Smooth muscle cell (in vitro differentiated cells): ENCODE measurements at regions not wholly inside any gene's neighbourhood (a gene's known extent, or its start where the extent isn't known, plus 50 kb on each side); places are given as distances from the start of the nearest gene placed in this dataset.

Source experiments
- DNase-seq: peaks from one replicate; lab custom pipeline; 2025; ENCODE audit not compliant: unreplicated experiment; lab: John Stamatoyannopoulos, UW
- H2AFZ ChIP-seq: fragments of 200-600 bp; sonication (generic); 2 replicates; pipeline ENCODE4 v1.6.0; 2016; ENCODE audit warnings: antibody characterized with exemption, low read depth, mild to moderate bottlenecking
- H3F3A ChIP-seq: fragments of 200-600 bp; sonication (generic); 2 replicates; pipeline ENCODE4 v1.6.0; 2017; ENCODE audit warnings: antibody characterized with exemption, low read depth
- H3K27ac ChIP-seq: fragments of 200-600 bp; sonication (generic); 2 replicates; pipeline ENCODE4 v1.5.1; 2016; ENCODE audit warnings: low read depth, mild to moderate bottlenecking
- H3K27me3 ChIP-seq: fragments of 200-600 bp; sonication (generic); 2 replicates; pipeline ENCODE4 v1.6.1; 2016; ENCODE audit warnings: low read depth, mild to moderate bottlenecking
- H3K36me3 ChIP-seq: fragments of 200-600 bp; sonication (generic); 2 replicates; pipeline ENCODE4 v1.5.1; 2016; ENCODE audit warnings: low read depth
- H3K4me1 ChIP-seq: fragments of 200-600 bp; sonication (generic); 2 replicates; pipeline ENCODE4 v1.5.1; 2016; ENCODE audit warnings: low read depth
- H3K4me2 ChIP-seq: fragments of 200-600 bp; sonication (generic); 2 replicates; pipeline ENCODE4 v1.6.0; 2016; ENCODE audit warnings: mild to moderate bottlenecking
- H3K4me3 ChIP-seq: fragments of 200-600 bp; sonication (generic); 2 replicates; pipeline ENCODE4 v1.5.1; 2016; ENCODE audit warnings: mild to moderate bottlenecking
- H3K79me2 ChIP-seq: fragments of 200-600 bp; sonication (generic); 2 replicates; pipeline ENCODE4 v1.6.0; 2016; ENCODE audit warnings: low read depth, mild to moderate bottlenecking
- H3K9ac ChIP-seq: fragments of 200-600 bp; sonication (generic); 2 replicates; pipeline ENCODE4 v1.6.0; 2016; ENCODE audit warnings: low read depth
- H3K9me3 ChIP-seq: fragments of 200-600 bp; sonication (generic); replicated peaks from 2 replicates; pipeline ENCODE4 v1.5.1; 2016; ENCODE audit warnings: low read depth
- H4K20me1 ChIP-seq: fragments of 200-600 bp; sonication (generic); 2 replicates; pipeline ENCODE4 v1.6.0; 2016; ENCODE audit warnings: low read depth
- WGBS: methylation state at CpG from one replicate; pipeline ENCODE4 v1.1.7; 2016; ENCODE audit warnings: low lambda C conversion rate; 5-methylcytosine and 5-hydroxymethylcytosine counted together
- TF ChIP-seq, protein P1 (sequence below): fragments of 200-600 bp; sonication (generic); IDR thresholded peaks from 2 replicates; pipeline ENCODE4 v1.5.1; 2017; ENCODE audit warnings: borderline replicate concordance, mild to moderate bottlenecking, antibody characterized with exemption; ENCODE audit not compliant: insufficient read depth, poor library complexity, severe bottlenecking

GRCh38 chr7:15932318-15932717 lies 245.8 kb upstream of the MEOX2 start:
- H2AFZ ChIP-seq: no peak overlapping the region
- no peaks in the 10 kb centered on the region for H3K4me1 ChIP-seq
- H3K4me2 ChIP-seq: no peak overlapping the region
- no peaks in the 10 kb centered on the region for H4K20me1 ChIP-seq
- no peak for DNase-seq
- H3F3A ChIP-seq: no peaks in the 10 kb centered on the region
- no peaks in the 10 kb centered on the region for H3K36me3 ChIP-seq
- H3K9me3 ChIP-seq: no peaks in the 10 kb centered on the region
- no peaks in the 10 kb centered on the region for H3K27me3 ChIP-seq
- TF ChIP-seq, protein P1, sequence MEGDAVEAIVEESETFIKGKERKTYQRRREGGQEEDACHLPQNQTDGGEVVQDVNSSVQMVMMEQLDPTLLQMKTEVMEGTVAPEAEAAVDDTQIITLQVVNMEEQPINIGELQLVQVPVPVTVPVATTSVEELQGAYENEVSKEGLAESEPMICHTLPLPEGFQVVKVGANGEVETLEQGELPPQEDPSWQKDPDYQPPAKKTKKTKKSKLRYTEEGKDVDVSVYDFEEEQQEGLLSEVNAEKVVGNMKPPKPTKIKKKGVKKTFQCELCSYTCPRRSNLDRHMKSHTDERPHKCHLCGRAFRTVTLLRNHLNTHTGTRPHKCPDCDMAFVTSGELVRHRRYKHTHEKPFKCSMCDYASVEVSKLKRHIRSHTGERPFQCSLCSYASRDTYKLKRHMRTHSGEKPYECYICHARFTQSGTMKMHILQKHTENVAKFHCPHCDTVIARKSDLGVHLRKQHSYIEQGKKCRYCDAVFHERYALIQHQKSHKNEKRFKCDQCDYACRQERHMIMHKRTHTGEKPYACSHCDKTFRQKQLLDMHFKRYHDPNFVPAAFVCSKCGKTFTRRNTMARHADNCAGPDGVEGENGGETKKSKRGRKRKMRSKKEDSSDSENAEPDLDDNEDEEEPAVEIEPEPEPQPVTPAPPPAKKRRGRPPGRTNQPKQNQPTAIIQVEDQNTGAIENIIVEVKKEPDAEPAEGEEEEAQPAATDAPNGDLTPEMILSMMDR: no peak
- no peak overlapping the region for H3K9ac ChIP-seq
- 67% methylated on average over 1 of the region's 1 CpG for WGBS
- H3K79me2 ChIP-seq: no peaks in the 10 kb centered on the region
- H3K27ac ChIP-seq: no peak overlapping the region
- H3K4me3 ChIP-seq: no peak overlapping the region

GRCh38 chr7:15929411-15929810 lies 242.9 kb upstream of the MEOX2 start:
- Histone ChIP-seq H3K9me3 (no peaks in the 10 kb centered on the region), H3K36me3 (no peaks in the 10 kb centered on the region), H3K4me1 (no peaks in the 10 kb centered on the region), H3K27ac (no peak overlapping the region), H4K20me1 (no peaks in the 10 kb centered on the region), H3K4me2 (no peak overlapping the region), H3K9ac (no peak overlapping the region), H2AFZ (no peak overlapping the region), H3K79me2 (no peaks in the 10 kb centered on the region), H3F3A (no peaks in the 10 kb centered on the region), H3K27me3 (no peaks in the 10 kb centered on the region), H3K4me3 (no peak overlapping the region)
- TF ChIP-seq, protein P1: no peak
- DNase-seq: no peak
- 20% methylated on average over 1 of the region's 1 CpG for WGBS

- Histone ChIP-seq H3K9me3 (no peaks in the 10 kb centered on the region), H3K36me3 (no peaks in the 10 kb centered on the region), H2AFZ (no peak overlapping the region), H3K27me3 (no peaks in the 10 kb centered on the region), H3K4me3 (no peak overlapping the region), H4K20me1 (no peaks in the 10 kb centered on the region), H3F3A (no peaks in the 10 kb centered on the region), H3K4me1 (no peaks in the 10 kb centered on the region), H3K4me2 (no peak overlapping the region), H3K27ac (no peak overlapping the region), H3K79me2 (no peaks in the 10 kb centered on the region), H3K9ac (no peak overlapping the region)
- TF ChIP-seq, protein P1: no peak
- 85% methylated on average over 1 of the region's 1 CpG for WGBS
- DNase-seq: no peak
These were observed 239.1 kb upstream of the MEOX2 start for GRCh38 chr7:15925608-15926007.

DNA sequence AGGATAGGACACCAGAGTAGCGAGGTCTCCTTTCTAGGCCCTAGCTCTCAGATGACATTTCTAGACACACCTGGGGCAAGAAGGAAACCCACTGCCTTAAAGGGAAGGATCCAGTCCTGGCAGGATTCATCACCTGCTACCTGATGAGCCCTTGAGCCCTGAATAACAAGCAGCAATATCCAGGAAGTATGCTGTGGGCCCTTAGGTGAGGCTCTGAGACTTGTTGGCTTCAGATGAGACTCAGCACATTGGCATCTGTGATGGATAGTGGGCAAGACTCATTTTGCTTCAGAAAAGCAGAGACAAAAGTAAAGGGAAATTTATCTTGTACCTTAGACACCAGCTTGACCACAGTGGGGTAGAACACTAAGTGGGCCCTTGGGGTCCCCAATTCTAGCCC lies 238.4 kb upstream of the MEOX2 start:
- 100% methylated on average over 1 of the region's 1 CpG for WGBS
- TF ChIP-seq, protein P1: no peak
- H3K4me1 ChIP-seq: no peaks in the 10 kb centered on the region
- H3F3A ChIP-seq: no peaks in the 10 kb centered on the region
- H3K4me2 ChIP-seq: no peak overlapping the region
- H4K20me1 ChIP-seq: no peaks in the 10 kb centered on the region
- no peak overlapping the region for H2AFZ ChIP-seq
- H3K4me3 ChIP-seq: no peak overlapping the region
- H3K27me3 ChIP-seq: no peaks in the 10 kb centered on the region
- no peaks in the 10 kb centered on the region for H3K9me3 ChIP-seq
- no peaks in the 10 kb centered on the region for H3K36me3 ChIP-seq
- DNase-seq: no peak
- no peak overlapping the region for H3K9ac ChIP-seq
- H3K27ac ChIP-seq: no peak overlapping the region
- H3K79me2 ChIP-seq: no peaks in the 10 kb centered on the region
